Caco-2 (cell line): ENCODE measurements at regions not wholly inside any gene's neighbourhood (a gene's known extent, or its start where the extent isn't known, plus 50 kb on each side); places are given as distances from the start of the nearest gene placed in this dataset.

Source experiments
- BruUV-seq: library from RNA; stranded (reverse); fragments of 400-500 nt; replicated peaks from 2 replicates; lab custom pipeline; 2021; lab: Mats Ljungman, UMichigan
- CTCF ChIA-PET: fragments of 300-600 bp; sonication (Branson Sonifier 250); formaldehyde crosslinking; loops from one replicate; lab custom pipeline; 2022; ENCODE audit warnings: antibody characterized with exemption; lab: Charles Lee
- POLR2A ChIA-PET: fragments of 300-600 bp; sonication (Branson Sonifier 250); formaldehyde crosslinking; loops from one replicate; lab custom pipeline; 2022; ENCODE audit warnings: antibody characterized with exemption; lab: Charles Lee
- DNase-seq, 2 experiments: peaks; one replicate each; pipeline versions ENCODE4 v3.0.0 to v3.0.0-alpha.2; 2020 to 2022
- H3K27me3 ChIP-seq: replicated peaks from 2 replicates; pipeline ENCODE4 v1.6.0; 2011; ENCODE audit warnings: low read length; ENCODE audit not compliant: control insufficient read depth, insufficient read depth
- H3K36me3 ChIP-seq: 2 replicates; pipeline ENCODE4 v1.5.1; 2011; ENCODE audit warnings: low read length; ENCODE audit not compliant: control insufficient read depth, insufficient read depth
- H3K4me1 ChIP-seq: fragments of 250-450 bp; sonication (Bioruptor Pico); 2 replicates; pipeline ENCODE4 v1.5.1; 2020; ENCODE audit warnings: mild to moderate bottlenecking
- H3K4me3 ChIP-seq: 2 replicates; pipeline ENCODE4 v1.5.1; 2011; ENCODE audit warnings: low read depth, mild to moderate bottlenecking, control low read depth, low read length
- H3K9me3 ChIP-seq: fragments of 250-450 bp; sonication (Bioruptor Pico); 2 replicates; pipeline ENCODE4 v1.5.1; 2020; ENCODE audit warnings: mild to moderate bottlenecking, moderate library complexity
- H3K27ac Mint-ChIP-seq: one replicate; pipeline ENCODE4 v1.8.0; 2022; ENCODE audit warnings: mixed read lengths; ENCODE audit not compliant: unreplicated experiment
- H3K27me3 Mint-ChIP-seq: one replicate; pipeline ENCODE4 v1.8.0; 2022; ENCODE audit warnings: mixed read lengths; ENCODE audit not compliant: insufficient read depth, unreplicated experiment
- H3K36me3 Mint-ChIP-seq: one replicate; pipeline ENCODE4 v1.8.0; 2022; ENCODE audit warnings: mild to moderate bottlenecking, mixed read lengths; ENCODE audit not compliant: insufficient read depth, unreplicated experiment
- H3K4me1 Mint-ChIP-seq: one replicate; pipeline ENCODE4 v1.8.0; 2022; ENCODE audit warnings: low read depth, mixed read lengths; ENCODE audit not compliant: unreplicated experiment
- H3K4me3 Mint-ChIP-seq: one replicate; pipeline ENCODE4 v1.8.0; 2022; ENCODE audit warnings: mild to moderate bottlenecking, moderate library complexity, mixed read lengths; ENCODE audit not compliant: unreplicated experiment
- H3K9me3 Mint-ChIP-seq: one replicate; pipeline ENCODE4 v1.8.0; 2022; ENCODE audit warnings: mixed read lengths; ENCODE audit not compliant: unreplicated experiment
- intact Hi-C: fragments of 100-400 bp; cut with micrococcal nuclease; formaldehyde crosslinking; loops from one replicate; pipeline ENCODE4 v1.10.0; 2022; ENCODE audit not compliant: unreplicated experiment
- TF ChIP-seq, protein P1 (sequence below), 2 experiments: fragments of 200-600 bp in 1 of 2; IDR thresholded peaks; 1 replicate in 1 of 2; 2 replicates in 1 of 2; pipeline versions ENCODE4 v1.5.1 to v1.8.0; 2011 to 2022; ENCODE audit warnings: antibody characterized with exemption in 1 of 2, control low read depth in 1 of 2, inconsistent platforms in 1 of 2, low read depth in 1 of 2, low read length in 1 of 2, mild to moderate bottlenecking in 1 of 2, moderate library complexity in 1 of 2; ENCODE audit not compliant: insufficient read depth in 1 of 2, severe bottlenecking in 1 of 2, unreplicated experiment in 1 of 2

DNA sequence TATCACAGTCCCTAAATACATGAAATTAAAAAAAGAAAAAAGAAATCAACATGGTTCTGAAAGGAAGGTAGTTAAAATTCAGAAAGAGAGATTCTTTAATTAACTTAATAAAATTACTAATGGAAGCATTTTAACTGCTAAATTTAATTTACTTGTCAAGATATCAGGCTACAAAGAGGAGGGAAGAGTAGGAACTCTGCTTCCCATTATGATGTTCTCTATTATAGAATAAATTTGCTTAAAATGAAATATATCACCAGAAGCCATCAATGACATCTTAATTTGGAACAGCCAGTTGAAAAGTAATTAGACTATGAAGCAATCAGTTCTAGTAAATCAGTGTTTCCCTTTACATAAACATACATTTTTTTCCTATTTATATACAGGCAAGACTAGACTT lies 611.8 kb upstream of the FANCL start:
- Mint-ChIP-seq H3K4me1 (peaks cover 14% of the 10 kb centered on the region), H3K9me3 (no peaks in the 10 kb centered on the region), H3K27me3 (no peaks in the 10 kb centered on the region), H3K36me3 (no peaks in the 10 kb centered on the region), H3K27ac (no peak overlapping the region), H3K4me3 (no peak overlapping the region)
- Histone ChIP-seq H3K4me3 (no peak overlapping the region), H3K27me3 (no peaks in the 10 kb centered on the region), H3K9me3 (no peaks in the 10 kb centered on the region; the same call in 1 of the 2 replicates), H3K4me1 (peaks cover 11% of the 10 kb centered on the region), H3K36me3 (no peaks in the 10 kb centered on the region)
- CTCF ChIA-PET = no interaction called here
- intact Hi-C loops = no loop called here
- POLR2A ChIA-PET = no interaction called here
- no peak for DNase-seq
- TF ChIP-seq, protein P1, sequence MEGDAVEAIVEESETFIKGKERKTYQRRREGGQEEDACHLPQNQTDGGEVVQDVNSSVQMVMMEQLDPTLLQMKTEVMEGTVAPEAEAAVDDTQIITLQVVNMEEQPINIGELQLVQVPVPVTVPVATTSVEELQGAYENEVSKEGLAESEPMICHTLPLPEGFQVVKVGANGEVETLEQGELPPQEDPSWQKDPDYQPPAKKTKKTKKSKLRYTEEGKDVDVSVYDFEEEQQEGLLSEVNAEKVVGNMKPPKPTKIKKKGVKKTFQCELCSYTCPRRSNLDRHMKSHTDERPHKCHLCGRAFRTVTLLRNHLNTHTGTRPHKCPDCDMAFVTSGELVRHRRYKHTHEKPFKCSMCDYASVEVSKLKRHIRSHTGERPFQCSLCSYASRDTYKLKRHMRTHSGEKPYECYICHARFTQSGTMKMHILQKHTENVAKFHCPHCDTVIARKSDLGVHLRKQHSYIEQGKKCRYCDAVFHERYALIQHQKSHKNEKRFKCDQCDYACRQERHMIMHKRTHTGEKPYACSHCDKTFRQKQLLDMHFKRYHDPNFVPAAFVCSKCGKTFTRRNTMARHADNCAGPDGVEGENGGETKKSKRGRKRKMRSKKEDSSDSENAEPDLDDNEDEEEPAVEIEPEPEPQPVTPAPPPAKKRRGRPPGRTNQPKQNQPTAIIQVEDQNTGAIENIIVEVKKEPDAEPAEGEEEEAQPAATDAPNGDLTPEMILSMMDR (IDR thresholded peaks at IDR 0.05; ENCODE audit: insufficient read depth in 1 of 2, low read depth in 1 of 2, low read length in 1 of 2, severe bottlenecking in 1 of 2, unreplicated experiment in 1 of 2) = no peak
- BruUV-seq = no TSS peak

DNA sequence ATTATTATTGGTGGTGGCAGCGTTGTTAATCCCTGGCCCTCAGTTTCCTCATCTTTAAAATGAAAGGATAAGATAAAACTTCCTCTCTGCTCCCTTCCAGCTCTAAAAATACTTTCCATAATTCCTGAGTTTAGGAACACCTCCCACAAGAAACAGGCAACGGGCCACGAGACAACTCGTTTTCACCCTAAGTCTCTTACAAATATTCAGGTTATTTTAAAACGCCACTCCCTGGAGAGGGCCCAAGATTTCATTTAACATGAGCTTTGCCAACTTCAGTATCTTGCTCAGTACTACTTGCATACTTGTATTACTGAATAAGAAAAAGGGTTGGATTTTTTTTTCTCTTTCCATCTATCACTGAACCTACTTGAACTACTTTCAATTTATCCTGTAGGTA lies 611.1 kb upstream of the FANCL start:
- peaks cover 11% of the 10 kb centered on the region for H3K4me1 ChIP-seq
- peaks cover 14% of the 10 kb centered on the region for H3K4me1 Mint-ChIP-seq
- no peaks in the 10 kb centered on the region for H3K36me3 ChIP-seq
- H3K4me3 ChIP-seq = no peak overlapping the region
- BruUV-seq = no TSS peak
- CTCF ChIA-PET = no interaction called here
- no peaks in the 10 kb centered on the region for H3K27me3 Mint-ChIP-seq
- POLR2A ChIA-PET = no interaction called here
- intact Hi-C loops = no loop called here
- H3K27ac Mint-ChIP-seq = no peak overlapping the region
- no peaks in the 10 kb centered on the region for H3K9me3 Mint-ChIP-seq
- TF ChIP-seq, protein P1 (IDR thresholded peaks at IDR 0.05; ENCODE audit: insufficient read depth in 1 of 2, low read depth in 1 of 2, low read length in 1 of 2, severe bottlenecking in 1 of 2, unreplicated experiment in 1 of 2) = no peak
- no peak overlapping the region for H3K4me3 Mint-ChIP-seq
- no peaks in the 10 kb centered on the region for H3K36me3 Mint-ChIP-seq
- no peaks in the 10 kb centered on the region for H3K9me3 ChIP-seq
- no peak for DNase-seq
- no peaks in the 10 kb centered on the region for H3K27me3 ChIP-seq

DNA sequence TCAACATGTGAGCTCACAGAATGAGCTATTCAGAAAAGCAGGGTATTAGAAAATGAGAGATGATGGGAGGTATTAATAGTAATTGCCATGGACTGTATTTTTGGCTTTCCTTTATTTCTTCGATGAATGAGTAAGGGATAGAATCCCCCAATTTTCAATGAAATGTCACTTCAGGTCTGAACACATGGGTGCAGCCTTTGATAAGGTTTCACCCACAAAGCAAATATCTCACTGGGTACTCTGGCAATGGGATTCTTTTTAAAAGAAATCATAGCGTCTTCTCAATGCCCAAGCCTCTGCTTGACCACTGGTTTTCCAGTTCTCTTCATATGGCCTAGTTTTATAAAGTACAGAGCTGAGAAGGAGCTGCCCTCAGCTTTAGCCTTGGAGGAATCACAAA lies 610.5 kb upstream of the FANCL start:
- POLR2A ChIA-PET = no interaction called here
- BruUV-seq = no TSS peak
- Mint-ChIP-seq H3K4me1 (peaks cover 8% of the 10 kb centered on the region), H3K9me3 (no peaks in the 10 kb centered on the region), H3K4me3 (no peak overlapping the region), H3K36me3 (no peaks in the 10 kb centered on the region), H3K27ac (no peak overlapping the region), H3K27me3 (no peaks in the 10 kb centered on the region)
- Histone ChIP-seq H3K36me3 (no peaks in the 10 kb centered on the region), H3K4me1 (peaks cover 11% of the 10 kb centered on the region), H3K27me3 (no peaks in the 10 kb centered on the region), H3K4me3 (no peak overlapping the region), H3K9me3 (no peaks in the 10 kb centered on the region)
- TF ChIP-seq, protein P1 (IDR thresholded peaks at IDR 0.05; ENCODE audit: insufficient read depth in 1 of 2, low read depth in 1 of 2, low read length in 1 of 2, severe bottlenecking in 1 of 2, unreplicated experiment in 1 of 2) = no peak
- CTCF ChIA-PET = no interaction called here
- no peak for DNase-seq
- intact Hi-C loops = no loop called here
